Lower leg skin (tissue), 4 donors: ENCODE measurements at regions not wholly inside any gene's neighbourhood (a gene's known extent, or its start where the extent isn't known, plus 50 kb on each side); places are given as distances from the start of the nearest gene placed in this dataset.

Experiments used
- DNase-seq, 2 donors: peaks; one replicate each; pipeline ENCODE4 v3.0.0-alpha.2; 2019; ENCODE audit warnings: low spot score in 2 of 2
- H3K4me3 ChIP-seq: fragments of 200-600 bp; sonication (generic); 2 replicates; pipeline ENCODE4 v1.5.1; 2017; ENCODE audit warnings: mild to moderate bottlenecking, low read depth; ENCODE audit not compliant: poor library complexity, severe bottlenecking
- CTCF ChIP-seq, 3 donors: fragments of 450-650 bp; IDR thresholded peaks; one replicate each; pipeline ENCODE4 v1.5.1; 2016; ENCODE audit warnings: antibody characterized with exemption in 3 of 3, mild to moderate bottlenecking in 3 of 3, moderate library complexity in 2 of 3
- POLR2A ChIP-seq, 2 donors: fragments of 450-650 bp; IDR thresholded peaks; one replicate each; pipeline ENCODE4 v1.6.1; 2016 to 2017; ENCODE audit warnings: antibody characterized with exemption in 2 of 2, mild to moderate bottlenecking in 1 of 2, moderate library complexity in 1 of 2
- WGBS, 2 donors: methylation state at CpG; one replicate each; pipeline ENCODE4 v1.1.5; 2018; 5-methylcytosine and 5-hydroxymethylcytosine counted together
- intact Hi-C: fragments of 100-400 bp; cut with DNase I; formaldehyde crosslinking; loops from one replicate; pipeline ENCODE4 v1.15.0; 2023; ENCODE audit warnings: low total_unique reads

- no peak for DNase-seq
- 67 to 72% methylated on average over 12 of the region's 12 CpGs for WGBS, 2 donors
- no peak for TF ChIP-seq POLR2A (IDR thresholded peaks at IDR 0.05)
- TF ChIP-seq CTCF (IDR thresholded peaks at IDR 0.05), result no peak
- intact Hi-C loops, result no loop called here
- no peak overlapping the region for H3K4me3 ChIP-seq
Observed at GRCh38 chr12:125512541-125513298, 447.5 kb downstream of the AACS start.

- H3K4me3 ChIP-seq, result no peak overlapping the region
- intact Hi-C loops, result no loop called here
- DNase-seq, result no peak
- no peak for TF ChIP-seq CTCF (IDR thresholded peaks at IDR 0.05)
- TF ChIP-seq POLR2A (IDR thresholded peaks at IDR 0.05), result no peak
- 82 to 83% methylated on average over 8 of the region's 8 CpGs for WGBS, 2 donors
Observed at GRCh38 chr12:125515887-125516286, 450.7 kb downstream of the AACS start.

GRCh38 chr12:125518074-125518473 is 452.8 kb downstream of the AACS start:
- 27 to 31% methylated on average over 2 of the region's 2 CpGs for WGBS, 2 donors
- TF ChIP-seq CTCF (IDR thresholded peaks at IDR 0.05) (no peak), POLR2A (IDR thresholded peaks at IDR 0.05) (no peak)
- no peak for DNase-seq
- intact Hi-C loops, result no loop called here
- H3K4me3 ChIP-seq, result no peak overlapping the region

DNA sequence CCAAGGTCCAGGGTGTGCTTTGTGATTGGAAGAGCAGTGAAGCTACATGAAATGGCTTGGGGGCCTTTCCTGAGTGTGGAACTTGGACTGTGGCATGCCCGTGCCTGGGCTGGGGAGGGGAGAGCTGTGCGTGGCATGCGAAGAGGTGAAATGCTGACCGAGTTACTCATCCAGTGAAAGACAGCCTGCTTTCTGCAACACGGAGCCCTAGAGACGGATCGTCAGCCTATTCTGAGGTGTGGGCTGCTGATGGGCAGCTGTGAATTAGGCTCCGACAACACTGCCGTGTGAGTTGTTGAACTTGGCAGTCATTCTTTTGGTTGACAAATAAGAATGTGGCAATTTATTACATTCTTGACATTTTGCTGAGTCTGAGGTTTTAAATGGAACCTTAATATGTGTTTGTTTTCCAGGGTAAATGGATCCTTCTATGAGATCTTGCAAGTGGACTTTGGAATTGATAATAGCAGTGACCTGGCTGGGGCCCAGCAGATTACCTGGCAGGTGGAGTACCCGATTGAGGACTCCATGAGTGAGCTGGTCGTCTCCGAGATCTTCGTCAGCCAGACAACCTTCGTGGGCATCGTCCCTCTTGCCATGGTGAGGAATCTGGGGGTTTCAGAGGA is 453.9 kb downstream of the AACS start:
- H3K4me3 ChIP-seq, result no peak overlapping the region
- DNase-seq, result no peak
- intact Hi-C loops, result no loop called here
- WGBS, 2 donors, result 77 to 81% methylated on average over 15 of the region's 15 CpGs
- TF ChIP-seq CTCF (IDR thresholded peaks at IDR 0.05) (no peak), POLR2A (IDR thresholded peaks at IDR 0.05) (no peak)

GRCh38 chr12:125525879-125526278 is 460.6 kb downstream of the AACS start:
- DNase-seq, result no peak
- no peak for TF ChIP-seq CTCF (IDR thresholded peaks at IDR 0.05)
- TF ChIP-seq POLR2A (IDR thresholded peaks at IDR 0.05), result no peak
- intact Hi-C loops, result no loop called here
- H3K4me3 ChIP-seq, result no peak overlapping the region
- WGBS, 2 donors, result 80 to 81% methylated on average over 5 of the region's 5 CpGs
